H1 (cell line): ENCODE measurements at regions not wholly inside any gene's neighbourhood (a gene's known extent, or its start where the extent isn't known, plus 50 kb on each side); places are given as distances from the start of the nearest gene placed in this dataset.
"Not testable (repeated sequence)": the region's sequence is repeated elsewhere in the genome, so short reads cannot be mapped to it uniquely, and the experiment has no call there.

Experiments
- CTCF ChIA-PET: fragments of 300-600 bp; sonication (Branson Sonifier 250); formaldehyde crosslinking; loops from one replicate; lab custom pipeline; 2021; ENCODE audit not compliant: partially characterized antibody; lab: Charles Lee
- POLR2A ChIA-PET: fragments of 300-600 bp; sonication (Branson Sonifier 250); formaldehyde crosslinking; loops from one replicate; lab custom pipeline; 2021; ENCODE audit warnings: inconsistent platforms; ENCODE audit not compliant: partially characterized antibody; lab: Charles Lee
- DNase-seq, 2 experiments: peaks; one replicate each; pipeline versions ENCODE4 v3.0.0 to v3.0.0-alpha.2; 2010 to 2022; ENCODE audit warnings: low spot score in 2 of 2, low read depth in 1 of 2, mixed read lengths in 1 of 2
- FAIRE-seq: peaks from 2 replicates; lab custom pipeline; 2011; peaks lifted over from hg19 to GRCh38; lab: Jason Lieb, UNC
- H2AFZ ChIP-seq: 2 replicates; pipeline ENCODE4 v1.8.1; 2012; ENCODE audit warnings: low read length, inconsistent platforms
- H2AK5ac ChIP-seq: 2 replicates; pipeline ENCODE4 v1.6.1; 2013; ENCODE audit warnings: low read depth, low read length
- H2BK120ac ChIP-seq: replicated peaks from 2 replicates; pipeline ENCODE3; 2013; ENCODE audit warnings: low read depth, low read length, inconsistent platforms
- H2BK12ac ChIP-seq: 2 replicates; pipeline ENCODE4 v1.6.1; 2013; ENCODE audit warnings: low read depth, low read length
- H2BK15ac ChIP-seq: 2 replicates; pipeline ENCODE4 v1.6.1; 2013; ENCODE audit warnings: low read length
- H2BK20ac ChIP-seq: 2 replicates; pipeline ENCODE4 v1.6.1; 2013; ENCODE audit warnings: low read length
- H2BK5ac ChIP-seq: 2 replicates; pipeline ENCODE4 v1.6.1; 2013; ENCODE audit warnings: low read depth, low read length
- H3K14ac ChIP-seq: 2 replicates; pipeline ENCODE4 v1.6.1; 2013; ENCODE audit warnings: inconsistent platforms; ENCODE audit not compliant: insufficient read length
- H3K18ac ChIP-seq: 2 replicates; pipeline ENCODE4 v1.6.1; 2013; ENCODE audit warnings: low read length; ENCODE audit errors: extremely low read depth
- H3K23ac ChIP-seq: 2 replicates; pipeline ENCODE4 v1.6.1; 2013; ENCODE audit warnings: inconsistent platforms; ENCODE audit not compliant: insufficient read length
- H3K23me2 ChIP-seq: 2 replicates; pipeline ENCODE4 v1.6.1; 2013; ENCODE audit warnings: low read depth, low read length
- H3K27ac ChIP-seq: 2 replicates; pipeline ENCODE4 v1.6.1; 2011; ENCODE audit warnings: low read depth, low read length, inconsistent platforms
- H3K27me3 ChIP-seq, 4 experiments: replicated peaks in 1 of 4; 1 replicate in 1 of 4; 2 replicates in 3 of 4; pipeline versions ENCODE4 v1.6.1 to v1.8.1; 2011 to 2013; ENCODE audit warnings: low read length in 3 of 4, mild to moderate bottlenecking in 3 of 4, inconsistent platforms in 2 of 4, mixed read lengths in 2 of 4, moderate library complexity in 1 of 4; ENCODE audit not compliant: control insufficient read depth in 3 of 4, insufficient read depth in 3 of 4; ENCODE audit errors: extremely low read depth in 1 of 4
- H3K36me3 ChIP-seq, 4 experiments: 2 replicates each; pipeline versions ENCODE4 v1.6.1 to v1.8.1; 2011 to 2013; ENCODE audit warnings: mild to moderate bottlenecking in 4 of 4, low read length in 3 of 4, moderate library complexity in 2 of 4, control low read depth in 1 of 4, inconsistent platforms in 1 of 4; ENCODE audit not compliant: insufficient read depth in 4 of 4, control insufficient read depth in 2 of 4
- H3K4ac ChIP-seq: replicated peaks from 2 replicates; pipeline ENCODE3; 2013; ENCODE audit warnings: low read length, low read depth, mixed read lengths, inconsistent platforms; ENCODE audit not compliant: insufficient read length
- H3K4me1 ChIP-seq, 4 experiments: replicated peaks in 1 of 4; 1 replicate in 1 of 4; 2 replicates in 3 of 4; pipeline versions ENCODE4 v1.6.1 to v1.8.1; 2011 to 2013; ENCODE audit warnings: low read length in 3 of 4, inconsistent platforms in 2 of 4, mixed read lengths in 1 of 4; ENCODE audit not compliant: insufficient read depth in 4 of 4, control insufficient read depth in 3 of 4
- H3K4me2 ChIP-seq, 2 experiments: 2 replicates each; pipeline versions ENCODE4 v1.6.1 to v1.8.1; 2011 to 2013; ENCODE audit warnings: low read depth in 2 of 2, low read length in 2 of 2, control low read depth in 1 of 2, inconsistent platforms in 1 of 2, mild to moderate bottlenecking in 1 of 2; ENCODE audit not compliant: insufficient read depth in 1 of 2
- H3K4me3 ChIP-seq, 4 experiments: fragments of 200-600, 300-600 bp in 1 of 4; sonication (generic), shearing (Covaris generic), sonication (Bioruptor Twin) in 1 of 4; 2 replicates each; pipeline versions ENCODE4 v1.5.1 to v1.8.1; 2011 to 2016; ENCODE audit warnings: low read length in 4 of 4, low read depth in 3 of 4, control low read depth in 2 of 4, inconsistent platforms in 2 of 4, mild to moderate bottlenecking in 2 of 4, mixed read lengths in 1 of 4, moderate library complexity in 1 of 4; ENCODE audit not compliant: insufficient read depth in 2 of 4; ENCODE audit errors: extremely low read depth in 1 of 4
- H3K56ac ChIP-seq: replicated peaks from 2 replicates; pipeline ENCODE3; 2013; ENCODE audit warnings: low read depth, mild to moderate bottlenecking, mixed read lengths, low read length, inconsistent platforms; ENCODE audit not compliant: insufficient read length
- H3K79me1 ChIP-seq: 2 replicates; pipeline ENCODE4 v1.6.1; 2013; ENCODE audit warnings: low read depth, low read length, control low read depth
- H3K79me2 ChIP-seq, 2 experiments: 2 replicates each; pipeline versions ENCODE4 v1.6.1 to v1.8.1; 2012 to 2013; ENCODE audit warnings: low read length in 2 of 2, mild to moderate bottlenecking in 2 of 2, inconsistent platforms in 1 of 2; ENCODE audit not compliant: insufficient read depth in 2 of 2, control insufficient read depth in 1 of 2
- H3K9ac ChIP-seq, 4 experiments: replicated peaks in 1 of 4; 1 replicate in 1 of 4; 2 replicates in 3 of 4; pipeline versions ENCODE4 v1.6.1 to v1.8.1; 2011 to 2013; ENCODE audit warnings: low read depth in 3 of 4, low read length in 3 of 4, control low read depth in 2 of 4, mild to moderate bottlenecking in 2 of 4, moderate library complexity in 2 of 4, inconsistent platforms in 1 of 4; ENCODE audit errors: extremely low read depth in 1 of 4
- H3K9me3 ChIP-seq, 2 experiments: 2 replicates each; pipeline versions ENCODE4 v1.6.1 to v1.8.1; 2012 to 2013; ENCODE audit warnings: mild to moderate bottlenecking in 2 of 2, moderate library complexity in 2 of 2, control low read depth in 1 of 2, inconsistent platforms in 1 of 2, low read depth in 1 of 2, low read length in 1 of 2, mixed read lengths in 1 of 2; ENCODE audit not compliant: insufficient read depth in 2 of 2
- H4K20me1 ChIP-seq, 2 experiments: replicated peaks in 1 of 2; 2 replicates each; pipeline versions ENCODE3 to v1.8.1; 2011 to 2013; ENCODE audit warnings: inconsistent platforms in 2 of 2, low read length in 2 of 2, mild to moderate bottlenecking in 1 of 2; ENCODE audit not compliant: insufficient read depth in 2 of 2, control insufficient read depth in 1 of 2
- H4K5ac ChIP-seq: 2 replicates; pipeline ENCODE4 v1.6.1; 2013; ENCODE audit warnings: low read length, low read depth, mixed read lengths, inconsistent platforms; ENCODE audit not compliant: insufficient read length
- H4K8ac ChIP-seq: 2 replicates; pipeline ENCODE4 v1.8.0; 2013; ENCODE audit warnings: mild to moderate bottlenecking, moderate library complexity, low read length, inconsistent platforms; ENCODE audit not compliant: insufficient read depth; ENCODE audit errors: extremely low read depth
- H4K91ac ChIP-seq: replicated peaks from 2 replicates; pipeline ENCODE3; 2013; ENCODE audit warnings: low read length, mixed read lengths, inconsistent platforms; ENCODE audit not compliant: insufficient read length
- WGBS, 2 experiments: shearing (Covaris generic) in 1 of 2; methylation state at CpG; one replicate each; pipeline versions ENCODE4 v1.1.6 to v1.1.7; 2013 to 2015; ENCODE audit warnings: low lambda C conversion rate in 2 of 2, mixed read lengths in 2 of 2, inconsistent platforms in 1 of 2, low coverage in 1 of 2, missing lambda C conversion rate in 1 of 2; ENCODE audit not compliant: insufficient replicate concordance in 2 of 2, insufficient coverage in 1 of 2, insufficient read length in 1 of 2; ENCODE audit errors: extremely low coverage in 1 of 2, missing lambda C conversion rate in 1 of 2; 5-methylcytosine and 5-hydroxymethylcytosine counted together

DNA sequence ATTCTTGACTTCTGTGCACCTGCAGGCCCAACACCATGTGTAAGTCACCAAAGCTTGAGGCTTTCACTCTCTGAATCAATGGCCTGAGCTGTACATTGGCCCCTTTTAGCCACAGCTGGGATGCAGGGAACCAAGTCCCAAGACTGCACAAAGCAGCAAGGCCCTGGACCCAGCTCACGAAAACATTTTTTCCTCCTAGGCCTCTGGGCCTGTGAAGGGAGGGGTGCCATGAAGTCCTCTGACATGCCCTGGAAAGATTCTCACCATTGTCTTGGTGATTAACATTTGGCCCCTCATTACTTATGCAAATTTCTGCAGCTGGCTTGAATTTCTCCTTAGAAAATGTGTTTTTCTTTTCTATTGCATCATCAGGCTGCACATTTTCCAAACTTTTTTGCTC, 398.6 kb downstream of the DMRTA1 start:
- H2BK12ac ChIP-seq, H3K79me2 ChIP-seq, FAIRE-seq, H3K79me1 ChIP-seq, H3K4me1 ChIP-seq, H3K23ac ChIP-seq, H3K23me2 ChIP-seq, H3K56ac ChIP-seq, H4K8ac ChIP-seq, H3K18ac ChIP-seq, H4K5ac ChIP-seq, H4K91ac ChIP-seq, H3K27me3 ChIP-seq, H2AK5ac ChIP-seq, POLR2A ChIA-PET, H3K27ac ChIP-seq, H2BK120ac ChIP-seq, H3K14ac ChIP-seq, H2BK5ac ChIP-seq, DNase-seq, H3K4me3 ChIP-seq, H2AFZ ChIP-seq, H3K9ac ChIP-seq, CTCF ChIA-PET, H3K36me3 ChIP-seq, H2BK20ac ChIP-seq, H2BK15ac ChIP-seq, H3K4ac ChIP-seq, H3K4me2 ChIP-seq, H4K20me1 ChIP-seq: not testable (repeated sequence)
- H3K9me3 ChIP-seq = peaks cover 21 to 23% of the 10 kb centered on the region in 2 experiments
- WGBS, 2 experiments = 89% methylated on average over 1 of the region's 1 CpG; no CpG with 5 or more reads in 1 of the 2 experiments
